K562 (cell line): ENCODE measurements at regions not wholly inside any gene's neighbourhood (a gene's known extent, or its start where the extent isn't known, plus 50 kb on each side); places are given as distances from the start of the nearest gene placed in this dataset.

Experiments used
- IFI16 ChIP-seq: fragments of 250-450 bp; sonication (Bioruptor Pico); IDR thresholded peaks from 2 replicates; pipeline ENCODE4 v2.1.2; 2022; ENCODE audit warnings: mild to moderate bottlenecking, inconsistent platforms
- PHF21A ChIP-seq: fragments of 450-650 bp; IDR thresholded peaks from 2 replicates; pipeline ENCODE4 v1.6.1; 2017; ENCODE audit warnings: low read depth, borderline replicate concordance
- RREB1 ChIP-seq: fragments of 250-450 bp; sonication (Bioruptor Pico); IDR thresholded peaks from 2 replicates; pipeline ENCODE4 v1.4.0; 2020
- TSC22D4 ChIP-seq: fragments of 450-650 bp; IDR thresholded peaks from 2 replicates; pipeline ENCODE4 v1.6.1; 2016; ENCODE audit warnings: missing genetic modification characterization, missing biosample characterization, control low read depth
- WHSC1 ChIP-seq: IDR thresholded peaks from one replicate; pipeline ENCODE4 v1.6.1; 2012; ENCODE audit warnings: low read length, control low read depth, inconsistent platforms
- ZNF121 ChIP-seq: sonication (generic); formaldehyde crosslinking; conservative IDR thresholded peaks from 2 replicates; pipeline ENCODE4 v1.8.0; 2022; ENCODE audit warnings: missing genetic modification reagents
- ZNF696 ChIP-seq: fragments of 250-450 bp; sonication (Bioruptor Pico); conservative IDR thresholded peaks from 2 replicates; pipeline ENCODE4 v1.4.0; 2020; ENCODE audit warnings: mild to moderate bottlenecking, moderate library complexity
- TF ChIP-seq, protein P1 (sequence below): fragments of 450-650 bp; IDR thresholded peaks from 2 replicates; pipeline ENCODE4 v1.7.0; 2016; ENCODE audit warnings: borderline replicate concordance
- TF ChIP-seq, protein P2 (sequence below): sonication (generic); formaldehyde crosslinking; IDR thresholded peaks from 2 replicates; pipeline ENCODE4 v1.8.0; 2022; ENCODE audit warnings: missing genetic modification reagents, mild to moderate bottlenecking, borderline replicate concordance

GRCh38 chr7:41420421-41420820, 282.5 kb downstream of the INHBA start (continued):
- TF ChIP-seq, protein P1, sequence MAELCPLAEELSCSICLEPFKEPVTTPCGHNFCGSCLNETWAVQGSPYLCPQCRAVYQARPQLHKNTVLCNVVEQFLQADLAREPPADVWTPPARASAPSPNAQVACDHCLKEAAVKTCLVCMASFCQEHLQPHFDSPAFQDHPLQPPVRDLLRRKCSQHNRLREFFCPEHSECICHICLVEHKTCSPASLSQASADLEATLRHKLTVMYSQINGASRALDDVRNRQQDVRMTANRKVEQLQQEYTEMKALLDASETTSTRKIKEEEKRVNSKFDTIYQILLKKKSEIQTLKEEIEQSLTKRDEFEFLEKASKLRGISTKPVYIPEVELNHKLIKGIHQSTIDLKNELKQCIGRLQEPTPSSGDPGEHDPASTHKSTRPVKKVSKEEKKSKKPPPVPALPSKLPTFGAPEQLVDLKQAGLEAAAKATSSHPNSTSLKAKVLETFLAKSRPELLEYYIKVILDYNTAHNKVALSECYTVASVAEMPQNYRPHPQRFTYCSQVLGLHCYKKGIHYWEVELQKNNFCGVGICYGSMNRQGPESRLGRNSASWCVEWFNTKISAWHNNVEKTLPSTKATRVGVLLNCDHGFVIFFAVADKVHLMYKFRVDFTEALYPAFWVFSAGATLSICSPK = no peak
- TF ChIP-seq RREB1 (CRISPR knock-in tag) = no peak
- TF ChIP-seq, protein P2, sequence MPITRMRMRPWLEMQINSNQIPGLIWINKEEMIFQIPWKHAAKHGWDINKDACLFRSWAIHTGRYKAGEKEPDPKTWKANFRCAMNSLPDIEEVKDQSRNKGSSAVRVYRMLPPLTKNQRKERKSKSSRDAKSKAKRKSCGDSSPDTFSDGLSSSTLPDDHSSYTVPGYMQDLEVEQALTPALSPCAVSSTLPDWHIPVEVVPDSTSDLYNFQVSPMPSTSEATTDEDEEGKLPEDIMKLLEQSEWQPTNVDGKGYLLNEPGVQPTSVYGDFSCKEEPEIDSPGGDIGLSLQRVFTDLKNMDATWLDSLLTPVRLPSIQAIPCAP (CRISPR knock-in tag) = no peak
- no peak for TF ChIP-seq TSC22D4 (tag)
- no peak for TF ChIP-seq ZNF121
- TF ChIP-seq IFI16 = no peak
- no peak for TF ChIP-seq WHSC1
- TF ChIP-seq PHF21A = no peak
- no peak for TF ChIP-seq ZNF696 (CRISPR knock-in tag)
